ENCODE measurements at regions not wholly inside any gene's neighbourhood (a gene's known extent, or its start where the extent isn't known, plus 50 kb on each side); places are given as distances from the start of the nearest gene placed in this dataset.

GRCh38 chr15:36406366-36406765, 173.1 kb upstream of the CDIN1 start:
- TF ChIP-seq POLR2AphosphoS5 (IDR thresholded peaks at IDR 0.05; ENCODE audit: low read depth, low read length), result no peak
- no peak for TF ChIP-seq SIN3A (IDR thresholded peaks at IDR 0.05; ENCODE audit: borderline replicate concordance, insufficient read depth, low read length)
- no peak for TF ChIP-seq TAF1 (IDR thresholded peaks at IDR 0.05; ENCODE audit: borderline replicate concordance, insufficient read depth, low read length)
- no peak for TF ChIP-seq REST (IDR thresholded peaks at IDR 0.05; ENCODE audit: insufficient read depth in 1 of 2, low read depth in 2 of 2, low read length in 2 of 2)
- TF ChIP-seq FOXP2 (optimal IDR thresholded peaks at IDR 0.05; ENCODE audit: borderline replicate concordance, extremely low read depth, extremely low read length, insufficient read depth), result no peak
